ENCODE measurements at regions not wholly inside any gene's neighbourhood (a gene's known extent, or its start where the extent isn't known, plus 50 kb on each side); places are given as distances from the start of the nearest gene placed in this dataset.

DNA sequence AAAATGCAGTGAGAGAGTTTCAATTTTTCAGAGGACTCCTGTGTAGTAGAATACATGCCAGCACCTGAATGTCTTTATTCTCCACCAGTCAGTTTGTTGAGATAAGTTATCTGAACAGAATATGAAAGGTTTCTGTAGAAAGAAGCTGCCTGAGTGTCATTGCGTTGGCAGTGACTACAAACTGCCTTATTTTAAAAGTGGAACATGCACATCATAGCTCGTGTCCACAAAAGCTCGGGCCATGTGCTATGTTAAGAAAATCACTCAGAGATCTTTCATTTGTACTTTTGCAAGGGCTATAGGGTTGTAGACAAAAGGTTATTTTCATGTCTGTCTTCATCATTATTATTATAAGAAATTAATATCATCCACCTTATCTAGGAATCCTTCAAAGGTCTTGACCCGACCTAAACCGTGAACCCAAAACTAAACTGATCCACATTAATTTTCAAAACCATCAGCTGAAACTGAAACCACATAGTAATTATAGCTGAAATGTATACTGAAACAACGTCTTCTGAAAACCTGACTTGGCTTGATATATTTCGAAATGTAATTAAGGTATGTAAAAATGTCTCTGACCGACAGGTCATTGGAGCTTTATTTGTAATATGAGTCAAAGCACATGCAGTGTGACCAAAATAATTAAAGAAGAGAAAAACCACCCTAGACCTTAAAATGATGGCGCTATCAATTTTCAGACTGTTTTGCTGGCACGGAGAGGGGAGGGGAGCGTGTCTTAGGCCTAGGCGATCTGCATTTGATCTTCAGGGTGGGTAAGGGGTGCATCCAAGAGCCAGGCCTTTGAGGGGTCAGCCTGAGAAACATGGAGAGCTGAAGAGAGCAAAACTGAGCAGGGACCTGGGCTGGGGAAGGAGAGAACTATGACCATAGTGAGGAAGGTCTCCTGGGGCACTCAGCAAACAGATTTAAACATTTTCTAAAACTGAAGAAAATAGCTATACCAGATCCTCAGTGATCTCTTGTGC lies 232.1 kb downstream of the SOX11 start:
- no peak for DNase-seq

DNA sequence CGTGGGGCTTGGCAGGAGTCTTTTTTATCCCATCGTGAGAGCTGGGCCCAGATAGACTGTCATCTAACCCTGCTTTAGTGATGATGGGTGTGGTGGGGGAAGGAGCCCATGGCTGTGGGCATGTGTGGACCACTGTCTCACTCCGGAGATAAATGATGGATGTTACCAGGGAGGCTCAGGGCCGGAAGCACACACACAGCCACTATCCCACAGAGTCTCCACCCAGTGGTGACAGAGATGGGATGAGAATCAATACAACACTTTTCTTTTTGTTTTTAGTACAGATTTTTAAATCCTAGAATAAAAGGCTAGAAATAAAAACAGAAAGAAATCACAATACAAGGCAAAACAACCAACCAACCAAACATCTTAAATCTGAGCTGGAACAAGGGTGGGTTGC lies 233.4 kb downstream of the SOX11 start:
- DNase-seq = no peak

DNA sequence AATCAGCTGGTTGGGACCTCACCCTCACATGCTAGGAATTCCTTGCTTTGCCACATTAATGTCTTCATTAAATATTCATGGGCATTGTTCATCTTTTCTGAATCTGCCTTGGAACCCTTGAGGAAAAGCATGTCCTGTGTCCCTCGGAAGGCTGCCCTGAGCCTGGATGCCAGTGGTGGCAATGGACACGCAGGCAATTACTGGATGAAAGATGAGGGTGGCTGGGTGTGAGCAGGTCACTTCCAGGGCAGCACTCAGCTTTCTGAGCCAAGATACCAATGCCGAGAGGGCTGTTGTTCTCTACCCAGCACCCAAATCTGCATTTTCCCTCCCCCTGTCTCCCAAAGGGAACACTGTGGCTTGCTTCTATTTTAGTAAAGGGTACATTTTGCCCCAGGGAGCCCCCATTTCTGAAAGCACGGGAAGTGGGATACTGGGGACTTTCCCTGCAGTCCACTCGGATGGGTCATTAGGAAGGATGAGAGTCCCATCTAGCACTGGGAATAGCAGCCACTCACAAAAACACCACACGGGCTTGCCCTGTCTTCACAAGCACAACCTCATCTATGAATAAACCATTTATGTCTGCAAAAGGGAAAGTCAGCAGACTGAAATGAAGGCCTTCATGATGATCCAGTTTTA lies 234.8 kb downstream of the SOX11 start:
- no peak for DNase-seq

GRCh38 chr2:5932556-5933469 lies 240.6 kb downstream of the SOX11 start:
- no peak for DNase-seq

GRCh38 chr2:5933669-5934068 lies 241.5 kb downstream of the SOX11 start:
- DNase-seq = no peak

DNA sequence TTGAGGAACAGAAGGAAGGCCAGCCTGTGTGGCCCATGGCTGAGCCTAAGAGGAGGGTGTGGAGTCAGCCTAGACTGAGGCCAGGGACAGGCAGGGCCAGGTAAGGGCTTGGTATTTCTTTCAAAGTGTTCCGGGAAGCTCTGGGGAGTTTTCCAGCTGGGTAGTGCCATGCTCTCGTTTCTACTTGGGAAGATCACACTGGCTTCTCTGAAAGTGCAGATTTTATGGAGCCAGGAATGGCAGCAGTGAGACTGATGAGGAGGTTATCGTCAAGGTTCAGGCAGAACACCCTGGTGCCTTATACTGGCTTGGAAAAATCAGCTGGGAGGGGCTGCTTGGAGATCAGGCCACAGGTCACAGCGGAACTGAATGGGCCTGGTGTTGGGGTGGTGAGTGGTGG lies 245.1 kb downstream of the SOX11 start:
- no peak for DNase-seq

- DNase-seq = no peak
These were observed 245.8 kb downstream of the SOX11 start for GRCh38 chr2:5937851-5938565.

- DNase-seq = no peak
These were observed 246.3 kb downstream of the SOX11 start for GRCh38 chr2:5938566-5938896.

DNA sequence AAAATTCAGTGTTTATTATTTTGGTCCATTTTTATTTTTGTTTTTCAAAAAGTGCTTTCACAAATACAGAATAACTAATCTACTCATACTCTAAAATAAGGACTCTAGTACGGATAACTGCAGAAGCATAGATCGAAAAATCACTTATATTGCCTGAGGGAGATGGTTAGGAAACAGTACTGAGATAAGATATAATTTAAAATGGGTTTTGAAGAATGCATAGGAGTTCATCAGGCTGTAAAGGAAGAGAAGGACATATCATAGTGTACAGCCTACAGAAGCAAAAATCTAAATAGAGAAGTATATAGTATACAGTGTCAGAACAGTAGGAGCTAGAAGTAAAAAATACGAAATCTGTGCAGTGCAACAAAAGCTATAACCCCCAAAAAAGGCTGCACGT lies 247.4 kb downstream of the SOX11 start:
- DNase-seq = no peak

GRCh38 chr2:5940596-5941535 lies 248.7 kb downstream of the SOX11 start:
- no peak for DNase-seq

GRCh38 chr2:5942204-5942603 lies 250.0 kb downstream of the SOX11 start:
- no peak for DNase-seq

DNA sequence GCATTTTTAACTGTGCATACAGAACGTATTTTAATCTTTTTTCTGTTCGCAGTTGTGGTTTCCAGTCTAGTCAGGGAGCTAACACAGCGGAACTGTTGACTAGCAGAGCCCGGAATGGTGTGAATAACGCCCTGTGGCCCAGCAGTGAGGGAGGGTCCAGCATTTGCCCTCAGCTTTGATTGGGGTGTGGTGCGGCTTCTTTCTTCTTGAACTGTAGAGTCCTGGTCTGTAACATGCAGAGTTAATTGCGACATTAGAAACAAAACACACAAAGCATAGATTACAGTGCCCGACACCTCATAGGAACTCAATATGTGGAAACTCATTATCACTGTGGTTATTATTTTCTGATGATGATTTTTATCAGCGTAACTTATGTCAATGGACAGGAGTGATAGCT lies 253.6 kb downstream of the SOX11 start:
- no peak for DNase-seq

- DNase-seq = no peak
These were observed 254.3 kb downstream of the SOX11 start for GRCh38 chr2:5946225-5947115.

- DNase-seq = no peak
These were observed 258.6 kb downstream of the SOX11 start for GRCh38 chr2:5950736-5951135.

- DNase-seq = no peak
These were observed 259.3 kb downstream of the SOX11 start for GRCh38 chr2:5951471-5951870.

GRCh38 chr2:5953525-5953924 lies 261.3 kb downstream of the SOX11 start:
- DNase-seq = no peak

- DNase-seq = no peak
These were observed 262.3 kb downstream of the SOX11 start for GRCh38 chr2:5954509-5954908.

GRCh38 chr2:5955921-5956320 lies 263.7 kb downstream of the SOX11 start:
- DNase-seq = no peak

DNA sequence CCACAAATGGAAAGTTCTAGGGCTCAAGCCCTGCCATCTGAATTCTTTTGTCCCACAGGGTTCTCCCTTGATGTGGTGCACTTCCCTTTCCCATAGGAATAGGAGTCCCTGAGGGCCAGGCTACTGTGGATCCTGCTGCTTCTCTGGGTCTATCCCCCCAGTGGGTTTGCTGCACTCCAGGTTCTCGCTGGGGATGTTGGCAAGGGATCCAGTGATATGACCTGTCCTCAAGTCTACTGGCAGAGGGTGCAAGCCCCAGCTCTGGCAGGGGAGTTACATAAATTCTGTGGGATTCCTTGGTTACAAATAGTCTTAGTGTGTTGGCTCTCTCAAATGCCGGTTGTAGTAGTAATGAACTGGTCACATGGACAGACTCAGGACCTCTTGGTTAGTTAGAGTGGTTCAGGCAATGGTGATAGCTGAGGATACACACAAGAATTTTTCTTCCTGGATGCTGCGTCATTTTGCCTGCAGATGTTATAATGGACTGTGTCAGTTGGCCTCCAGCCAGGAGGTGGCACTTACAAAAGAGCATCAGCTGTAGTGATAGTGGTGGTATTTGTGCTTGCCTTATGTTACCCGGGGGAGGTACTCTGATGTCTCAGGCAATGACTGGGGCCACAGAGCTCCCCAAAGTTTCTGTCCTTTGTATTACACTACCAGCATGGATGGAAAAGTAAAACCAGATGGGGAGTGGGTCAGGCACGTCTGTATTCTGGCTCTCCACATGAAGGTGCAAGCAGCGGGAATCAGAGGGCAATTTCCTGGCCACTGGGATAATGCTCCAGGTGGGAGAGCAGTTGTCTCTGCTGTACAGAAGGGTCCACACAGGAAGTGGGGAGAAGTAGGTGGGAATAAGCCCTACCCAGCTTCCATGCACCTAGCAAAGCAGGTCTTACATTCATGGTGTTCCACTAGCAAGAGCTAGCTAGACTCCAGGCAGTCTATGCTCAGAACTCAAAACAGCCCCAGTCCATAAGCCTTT lies 267.9 kb downstream of the SOX11 start:
- no peak for DNase-seq

Data from NCI-H2081 treated with DMSO at 0.1 percent for 48 hours (cell line).